HG02884 (cell line): ENCODE measurements at regions not wholly inside any gene's neighbourhood (a gene's known extent, or its start where the extent isn't known, plus 50 kb on each side); places are given as distances from the start of the nearest gene placed in this dataset.

Experiments
- ATAC-seq: cut with Tn5 transposase; IDR thresholded peaks from one replicate; pipeline ENCODE4 v1.9.1; 2021; ENCODE audit warnings: mild to moderate bottlenecking, moderate library complexity; ENCODE audit not compliant: unreplicated experiment

- ATAC-seq = no peak
These were observed 122.2 kb upstream of the PDE4B start for GRCh38 chr1:65670518-65670917.

DNA sequence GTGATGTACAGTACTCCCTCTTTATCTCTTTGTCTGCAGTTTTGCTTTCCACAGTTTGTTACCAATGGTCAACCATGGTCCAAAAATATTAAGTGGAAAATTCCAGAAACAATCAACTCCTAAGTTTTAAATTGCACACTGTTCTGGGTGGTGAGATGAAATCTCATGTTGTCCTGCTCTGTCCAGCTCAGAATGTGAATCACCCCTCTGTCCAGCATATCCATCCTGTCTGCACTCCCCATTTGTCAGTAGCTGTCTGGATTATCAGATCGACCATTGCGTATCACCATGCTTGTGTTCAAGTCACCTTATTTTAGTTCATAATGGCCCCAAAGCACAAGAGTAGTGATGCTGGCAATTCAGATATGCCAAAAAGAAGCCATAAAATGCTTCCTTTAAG lies 118.2 kb upstream of the PDE4B start:
- ATAC-seq = no peak

DNA sequence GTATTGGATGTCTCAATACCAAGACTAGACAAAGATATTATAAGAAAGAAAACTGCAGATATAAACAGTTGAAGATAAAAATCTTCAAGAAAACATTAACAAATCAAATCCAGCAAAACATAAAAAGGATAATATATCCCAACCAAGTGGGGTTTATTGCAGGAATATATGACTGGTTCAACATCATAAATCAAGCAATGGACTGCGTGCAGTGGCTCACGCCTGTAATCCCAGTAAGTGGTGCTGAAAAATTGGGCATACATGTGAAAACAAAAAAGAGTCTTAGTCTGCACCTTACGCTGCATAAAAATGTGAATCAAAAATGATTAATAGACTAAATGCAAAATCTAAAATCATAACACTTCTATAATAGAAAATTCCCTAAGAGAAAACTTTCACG lies 112.9 kb upstream of the PDE4B start:
- no peak for ATAC-seq

GRCh38 chr1:65681096-65681495 lies 111.6 kb upstream of the PDE4B start:
- no peak for ATAC-seq

- peak; percentile 93 for ATAC-seq
These were observed 105.1 kb upstream of the PDE4B start for GRCh38 chr1:65687428-65688214.

DNA sequence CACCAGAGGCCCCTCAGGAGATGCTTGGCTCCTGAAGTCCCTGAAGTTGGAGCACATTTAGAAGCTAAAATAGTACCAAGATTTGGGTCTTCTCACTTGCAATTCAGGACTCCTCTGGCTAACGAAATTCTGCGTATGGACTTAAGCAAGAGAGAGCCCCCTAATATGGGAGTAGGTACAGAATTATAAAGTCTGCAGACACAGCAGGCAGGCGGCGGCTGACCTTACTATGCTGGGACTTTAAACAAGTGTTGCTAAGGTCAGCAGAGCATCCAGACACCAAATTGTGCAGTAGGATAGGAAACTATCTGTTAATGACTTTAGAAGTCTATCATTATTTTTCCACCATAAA lies 104.5 kb upstream of the PDE4B start:
- no peak for ATAC-seq

- ATAC-seq = no peak
These were observed 103.8 kb upstream of the PDE4B start for GRCh38 chr1:65688848-65689247.

DNA sequence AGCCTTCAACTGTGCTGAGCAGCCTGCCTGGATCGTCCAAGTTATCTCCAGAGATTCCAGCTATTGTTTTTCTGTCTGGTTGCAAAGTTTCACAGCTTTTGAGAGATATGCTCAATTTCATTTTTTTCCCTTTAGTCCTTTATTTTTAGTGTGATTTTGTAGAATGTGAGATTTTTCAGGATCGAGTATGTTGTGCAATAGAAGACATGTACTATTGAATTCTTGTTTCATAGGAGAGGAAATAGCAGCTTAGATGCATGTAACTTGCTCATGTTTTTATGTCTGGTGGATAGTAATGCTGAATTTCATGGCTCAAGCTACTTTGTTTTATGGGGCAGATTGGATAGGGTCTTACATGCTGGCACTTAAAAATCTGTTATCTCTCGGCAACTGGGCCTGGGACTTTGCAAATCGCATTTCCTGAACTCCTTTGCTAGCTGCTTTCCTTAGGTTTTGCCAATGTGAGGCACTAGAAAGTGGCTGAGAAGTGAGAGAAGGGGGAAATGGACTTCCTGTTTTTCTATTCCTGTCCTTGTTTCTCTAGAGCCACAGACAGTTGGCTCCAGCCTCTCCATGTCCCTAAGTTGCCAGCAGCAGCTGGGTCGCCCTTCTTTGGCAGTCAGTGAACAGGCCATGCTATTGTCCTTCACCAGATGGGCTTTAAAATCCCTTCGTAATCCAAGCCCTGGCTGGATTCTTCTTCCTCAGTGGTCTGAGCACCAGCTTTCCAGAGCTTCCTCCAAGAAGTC lies 101.4 kb upstream of the PDE4B start:
- no peak for ATAC-seq

GRCh38 chr1:65691972-65692371 lies 100.7 kb upstream of the PDE4B start:
- ATAC-seq = no peak

DNA sequence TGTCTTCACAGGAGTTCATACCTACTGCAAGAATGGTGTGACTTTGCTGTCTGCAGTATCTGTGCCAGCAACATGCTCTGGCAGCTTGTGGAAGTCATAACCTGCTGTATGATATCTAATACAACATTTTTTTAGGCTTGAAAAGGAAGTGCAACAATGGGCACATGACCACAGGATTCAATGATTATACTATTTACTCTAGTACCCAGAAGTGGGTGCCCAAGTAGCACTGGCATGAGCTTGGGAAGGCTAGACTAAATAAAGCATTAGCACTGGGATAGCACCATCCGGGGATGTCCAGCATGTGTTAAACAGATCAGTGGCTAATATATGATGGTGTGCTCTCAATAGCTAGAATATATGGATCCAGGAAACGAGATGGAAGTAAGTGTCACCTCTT lies 98.6 kb upstream of the PDE4B start:
- ATAC-seq = no peak

- no peak for ATAC-seq
These were observed 97.8 kb upstream of the PDE4B start for GRCh38 chr1:65694933-65695332.

- ATAC-seq = no peak
These were observed 94.1 kb upstream of the PDE4B start for GRCh38 chr1:65698590-65698989.

- no peak for ATAC-seq
These were observed 88.8 kb upstream of the PDE4B start for GRCh38 chr1:65703853-65704252.

DNA sequence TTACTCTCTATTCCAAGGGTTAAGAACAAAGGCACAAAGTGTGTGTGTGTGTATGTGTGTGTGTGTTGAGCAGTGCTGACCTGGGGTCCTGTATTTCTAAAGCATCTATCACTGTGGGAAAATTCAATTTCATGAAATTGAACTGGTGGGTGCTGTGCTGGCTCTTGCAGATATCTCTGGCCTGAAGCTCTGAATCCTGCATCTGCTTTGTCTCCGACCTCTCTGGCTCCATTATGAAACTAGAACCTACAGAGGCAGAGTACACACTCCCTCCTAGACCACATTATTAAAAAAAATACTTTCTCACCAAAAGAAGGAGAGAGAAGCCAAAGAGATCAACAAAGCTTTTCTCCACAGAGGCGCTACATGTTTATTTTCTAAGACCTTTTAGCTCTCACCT lies 88.4 kb upstream of the PDE4B start:
- ATAC-seq = no peak

GRCh38 chr1:65717815-65718454 lies 74.8 kb upstream of the PDE4B start:
- ATAC-seq = no peak

DNA sequence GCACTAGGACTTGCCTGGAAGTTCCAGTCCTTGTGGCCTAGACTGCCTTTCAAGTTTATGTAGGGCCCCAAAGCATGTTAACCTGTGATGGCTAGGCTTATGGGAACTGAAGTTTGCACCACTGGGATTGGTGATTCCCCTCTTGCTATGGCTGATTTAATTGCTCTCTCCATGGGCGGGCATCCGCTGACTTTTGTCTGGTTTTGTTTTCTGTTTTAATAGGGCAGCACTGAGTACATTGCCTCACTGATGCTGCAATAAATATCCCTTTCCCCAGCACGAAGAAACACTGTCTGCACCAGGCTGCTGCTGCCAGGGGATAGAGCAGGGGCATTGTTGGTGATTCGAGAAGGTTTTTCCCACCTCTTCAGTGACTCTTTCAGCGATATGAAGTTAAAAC lies 73.3 kb upstream of the PDE4B start:
- no peak for ATAC-seq

- ATAC-seq = no peak
These were observed 70.2 kb upstream of the PDE4B start for GRCh38 chr1:65722461-65722860.

DNA sequence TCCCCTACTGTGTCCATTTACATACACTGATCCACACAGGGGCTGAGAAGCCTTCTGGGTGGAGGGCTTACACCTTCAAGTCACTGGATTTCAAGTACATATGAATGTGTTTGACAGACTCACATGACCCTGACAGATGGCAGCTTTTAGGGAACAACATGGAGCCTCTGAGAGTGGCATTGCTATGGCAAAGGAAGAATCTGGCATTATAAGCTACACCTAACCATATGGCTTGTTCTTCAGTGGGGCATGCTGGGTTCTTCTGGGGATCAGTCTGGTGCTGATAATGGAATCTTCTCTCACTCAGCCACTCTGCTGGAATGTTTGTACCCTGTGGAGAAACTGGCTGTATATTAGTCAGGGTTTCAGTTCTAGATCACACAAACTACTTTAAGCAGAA lies 68.5 kb upstream of the PDE4B start:
- ATAC-seq = no peak

GRCh38 chr1:65725064-65725463 lies 67.6 kb upstream of the PDE4B start:
- no peak for ATAC-seq

GRCh38 chr1:65728504-65728903 lies 64.2 kb upstream of the PDE4B start:
- no peak for ATAC-seq

GRCh38 chr1:65729259-65729658 lies 63.4 kb upstream of the PDE4B start:
- ATAC-seq = no peak

GRCh38 chr1:65734979-65735378 lies 57.7 kb upstream of the PDE4B start:
- no peak for ATAC-seq
